SK-MEL-5 (cell line): ENCODE measurements at regions not wholly inside any gene's neighbourhood (a gene's known extent, or its start where the extent isn't known, plus 50 kb on each side); places are given as distances from the start of the nearest gene placed in this dataset.
A peak's percentile ranks its signal among the peaks of the same experiment; 100 is the strongest.

Source experiments
- DNase-seq: peaks from one replicate; pipeline ENCODE4 v3.0.0-alpha.2; 2016; ENCODE audit warnings: low read depth, low spot score
- in situ Hi-C: cut with HindIII; loops from 2 replicates; pipeline ENCODE4 v1.10.0; 2016; ENCODE audit warnings: low sequenced_read_pairs, high pct_unique_total_duplicates, low pct_unique_long_range_greater_than_20kb

GRCh38 chr15:31482122-31482922 is 155.7 kb downstream of the KLF13 start:
- DNase-seq, result no peak
- in situ Hi-C loops, result no loop called here

GRCh38 chr15:31483053-31483985 is 156.7 kb downstream of the KLF13 start:
- in situ Hi-C loops, result no loop called here
- no peak for DNase-seq

- no peak for DNase-seq
- in situ Hi-C loops, result no loop called here
These were observed 157.6 kb downstream of the KLF13 start for GRCh38 chr15:31483986-31484951.

GRCh38 chr15:31484986-31485385 is 158.4 kb downstream of the KLF13 start:
- in situ Hi-C loops, result no loop called here
- DNase-seq, result no peak

- DNase-seq, result no peak
These were observed 158.8 kb downstream of the KLF13 start for GRCh38 chr15:31485431-31485830.

GRCh38 chr15:31485911-31486461 is 159.4 kb downstream of the KLF13 start:
- in situ Hi-C loops, result no loop called here
- no peak for DNase-seq

More at GRCh38 chr15:31485431-31485830, 158.8 kb downstream of the KLF13 start:
- in situ Hi-C loops, result no loop called here

GRCh38 chr15:31486506-31486905 is 159.9 kb downstream of the KLF13 start:
- in situ Hi-C loops, result no loop called here
- DNase-seq, result no peak

GRCh38 chr15:31486906-31487695 is 160.5 kb downstream of the KLF13 start:
- in situ Hi-C loops, result no loop called here
- no peak for DNase-seq

- in situ Hi-C loops, result no loop called here
- no peak for DNase-seq
These were observed 161.3 kb downstream of the KLF13 start for GRCh38 chr15:31487811-31488436.

GRCh38 chr15:31488437-31489204 is 162.0 kb downstream of the KLF13 start:
- in situ Hi-C loops, result no loop called here

GRCh38 chr15:31489281-31489680 is 162.6 kb downstream of the KLF13 start:
- DNase-seq, result no peak
- in situ Hi-C loops, result no loop called here

More at GRCh38 chr15:31488437-31489204, 162.0 kb downstream of the KLF13 start:
- peak; percentile 85 for DNase-seq

- in situ Hi-C loops, result no loop called here
- peak; percentile 72 for DNase-seq
These were observed 163.4 kb downstream of the KLF13 start for GRCh38 chr15:31489801-31490646.

- in situ Hi-C loops, result no loop called here
- no peak for DNase-seq
These were observed 168.2 kb downstream of the KLF13 start for GRCh38 chr15:31494786-31495185.

- in situ Hi-C loops, result no loop called here
- DNase-seq, result no peak
These were observed 168.6 kb downstream of the KLF13 start for GRCh38 chr15:31495281-31495680.

GRCh38 chr15:31497838-31498237 is 171.2 kb downstream of the KLF13 start:
- in situ Hi-C loops, result no loop called here
- no peak for DNase-seq
